NCI-H1048 (cell line): ENCODE measurements at regions not wholly inside any gene's neighbourhood (a gene's known extent, or its start where the extent isn't known, plus 50 kb on each side); places are given as distances from the start of the nearest gene placed in this dataset.

ENCODE experiments used
- DNase-seq: peaks from one replicate; lab custom pipeline; 2025; lab: John Stamatoyannopoulos, UW

GRCh38 chr9:13596383-13596970 lies 317.0 kb upstream of the MPDZ start:
- DNase-seq, result no peak

DNA sequence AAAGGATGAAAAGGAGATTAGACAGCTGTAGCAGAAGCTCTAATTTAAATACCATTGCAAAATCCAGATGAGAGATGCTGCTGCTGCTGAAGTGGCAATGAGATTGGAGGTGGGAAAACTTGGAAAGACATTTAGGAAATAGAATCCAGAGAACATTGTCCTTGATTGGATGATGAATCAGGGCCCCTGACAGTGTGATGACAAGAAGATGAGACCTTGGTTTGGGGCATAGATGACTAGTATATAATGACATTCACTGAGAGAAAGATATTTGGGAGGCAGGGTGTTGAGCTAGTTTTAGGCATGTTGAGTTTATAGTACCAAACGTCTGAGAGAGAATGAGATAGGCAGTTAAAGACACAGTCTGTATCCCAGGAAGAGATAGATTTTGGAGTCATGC lies 311.5 kb upstream of the MPDZ start:
- DNase-seq, result no peak

DNA sequence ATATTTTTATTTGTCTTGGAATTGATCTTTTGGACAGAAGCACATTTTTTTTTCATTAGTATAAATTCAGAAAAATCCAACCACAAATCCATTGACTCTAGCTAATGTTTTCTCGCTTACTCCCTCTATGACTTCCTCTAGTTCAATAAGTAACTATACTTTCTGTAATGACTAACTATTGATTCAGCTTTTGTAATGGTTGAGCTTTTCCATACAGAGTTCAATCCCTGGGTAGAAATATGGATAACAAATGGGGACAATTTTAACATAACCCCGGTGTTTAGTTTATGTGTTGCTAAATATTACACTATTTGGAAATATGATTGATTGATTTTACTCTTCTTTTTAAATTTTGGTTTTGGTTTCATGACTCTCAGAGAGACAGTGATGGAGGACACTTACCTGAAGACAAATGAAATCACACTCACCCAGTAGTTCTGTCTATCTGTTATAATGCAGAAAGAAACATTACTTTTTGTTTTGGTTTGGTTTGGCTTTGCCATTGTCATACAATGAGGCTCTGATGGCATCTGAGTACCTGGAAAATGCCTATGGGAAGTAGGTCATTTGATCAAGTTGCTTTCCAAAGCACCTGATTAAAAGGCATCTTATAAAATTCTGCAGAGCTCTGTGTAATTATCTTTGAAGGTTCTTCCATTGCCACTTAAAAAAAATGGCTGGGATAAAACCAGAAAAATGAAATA lies 309.7 kb upstream of the MPDZ start:
- no peak for DNase-seq

DNA sequence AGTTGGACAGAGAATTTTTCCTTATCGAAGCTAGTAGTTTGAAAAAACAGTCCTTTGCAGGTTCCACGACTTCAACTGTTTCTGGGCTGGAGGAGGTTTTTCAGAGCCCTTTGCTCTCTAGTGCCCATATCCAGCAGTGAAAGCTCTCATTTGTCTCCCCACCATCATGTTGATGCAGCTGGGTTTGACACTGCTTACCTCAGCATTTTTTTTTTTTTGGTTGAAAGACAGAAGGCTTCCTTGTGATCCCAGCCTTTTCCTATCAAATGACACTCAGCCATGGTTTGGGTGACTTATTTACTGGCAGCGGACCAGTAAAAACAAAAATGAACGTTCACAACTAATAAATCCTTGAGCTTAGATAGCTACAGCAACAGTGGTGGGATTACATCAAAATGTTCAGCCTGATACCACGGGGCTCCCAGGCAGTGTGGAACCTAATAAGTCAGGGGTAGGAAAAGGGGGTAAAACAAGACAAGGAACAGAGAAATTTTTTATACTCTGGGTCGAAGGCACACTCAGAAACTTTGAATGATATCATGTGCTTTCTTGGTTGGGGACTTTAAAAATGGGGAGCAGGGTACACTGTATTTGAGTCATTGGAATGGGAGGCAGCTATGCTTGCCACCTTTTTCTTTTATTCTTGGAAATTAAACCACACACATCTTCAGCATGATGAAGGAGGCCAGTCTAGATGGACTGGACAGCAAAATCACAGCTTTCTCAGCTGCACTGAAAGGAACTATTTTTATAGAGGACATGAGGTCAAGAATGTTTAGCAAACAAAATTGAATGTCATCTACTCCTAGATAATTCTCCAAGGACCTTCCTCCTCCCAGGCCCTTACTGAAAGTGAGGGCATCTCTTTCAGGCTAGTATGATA lies 308.9 kb upstream of the MPDZ start:
- no peak for DNase-seq

DNA sequence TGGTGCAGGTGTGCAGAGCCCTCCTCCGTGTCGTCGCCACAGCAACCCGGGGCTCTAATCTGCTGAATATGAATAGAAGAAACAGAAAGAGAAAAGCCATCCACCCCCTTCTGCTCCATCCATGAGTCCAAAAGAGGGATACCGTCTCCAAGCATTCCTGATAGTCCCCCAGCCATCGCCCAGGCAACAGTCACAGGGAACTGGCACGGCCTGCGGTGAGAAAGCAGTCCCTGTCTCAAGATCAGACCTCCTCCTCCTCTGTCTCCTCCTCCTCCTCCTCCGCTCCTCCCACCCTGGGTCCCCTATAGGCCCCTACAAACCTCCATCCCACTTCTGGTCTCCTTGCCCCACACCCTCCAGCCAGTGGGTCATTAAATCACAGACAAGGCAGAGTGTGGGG lies 308.1 kb upstream of the MPDZ start:
- no peak for DNase-seq

GRCh38 chr9:13586587-13587374 lies 307.3 kb upstream of the MPDZ start:
- no peak for DNase-seq

GRCh38 chr9:13580760-13581159 lies 301.3 kb upstream of the MPDZ start:
- no peak for DNase-seq

DNA sequence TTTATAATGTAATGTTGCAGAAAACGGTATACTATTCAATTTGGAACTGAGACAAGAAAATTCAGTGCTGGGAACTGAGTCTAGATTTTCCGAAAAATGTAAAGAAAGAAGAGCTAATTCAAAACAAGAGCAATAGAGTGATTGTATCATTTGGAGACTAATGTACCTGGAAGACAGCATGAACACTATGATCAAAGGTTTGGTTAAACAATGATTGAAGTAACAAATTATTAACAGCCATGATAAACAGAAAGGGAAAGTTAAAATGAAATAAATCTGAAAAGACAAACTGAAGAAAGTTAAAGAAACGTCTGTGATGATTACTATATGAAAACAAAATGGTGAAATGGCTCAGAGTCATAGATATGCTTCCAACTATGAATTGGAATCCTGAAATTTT lies 300.6 kb upstream of the MPDZ start:
- no peak for DNase-seq

DNA sequence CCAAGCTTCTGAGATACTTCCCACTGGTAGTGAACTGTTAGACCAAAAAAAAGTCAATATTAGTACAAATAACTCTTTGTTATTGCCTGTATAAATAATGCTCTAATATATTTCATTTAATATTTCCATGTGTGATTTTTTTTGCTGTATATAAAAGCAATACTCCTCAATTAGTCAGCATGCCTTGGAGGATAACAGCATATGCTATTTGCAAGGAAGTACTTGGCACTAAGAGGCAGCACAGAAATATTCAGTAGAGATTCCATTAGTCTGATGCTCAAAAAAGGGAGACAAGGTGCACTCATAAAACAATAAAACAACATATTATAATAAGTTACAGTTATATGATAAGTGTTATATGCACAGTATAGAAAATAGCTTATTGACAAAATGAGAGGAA lies 296.6 kb upstream of the MPDZ start:
- no peak for DNase-seq

GRCh38 chr9:13575558-13575957 lies 296.1 kb upstream of the MPDZ start:
- DNase-seq, result no peak

DNA sequence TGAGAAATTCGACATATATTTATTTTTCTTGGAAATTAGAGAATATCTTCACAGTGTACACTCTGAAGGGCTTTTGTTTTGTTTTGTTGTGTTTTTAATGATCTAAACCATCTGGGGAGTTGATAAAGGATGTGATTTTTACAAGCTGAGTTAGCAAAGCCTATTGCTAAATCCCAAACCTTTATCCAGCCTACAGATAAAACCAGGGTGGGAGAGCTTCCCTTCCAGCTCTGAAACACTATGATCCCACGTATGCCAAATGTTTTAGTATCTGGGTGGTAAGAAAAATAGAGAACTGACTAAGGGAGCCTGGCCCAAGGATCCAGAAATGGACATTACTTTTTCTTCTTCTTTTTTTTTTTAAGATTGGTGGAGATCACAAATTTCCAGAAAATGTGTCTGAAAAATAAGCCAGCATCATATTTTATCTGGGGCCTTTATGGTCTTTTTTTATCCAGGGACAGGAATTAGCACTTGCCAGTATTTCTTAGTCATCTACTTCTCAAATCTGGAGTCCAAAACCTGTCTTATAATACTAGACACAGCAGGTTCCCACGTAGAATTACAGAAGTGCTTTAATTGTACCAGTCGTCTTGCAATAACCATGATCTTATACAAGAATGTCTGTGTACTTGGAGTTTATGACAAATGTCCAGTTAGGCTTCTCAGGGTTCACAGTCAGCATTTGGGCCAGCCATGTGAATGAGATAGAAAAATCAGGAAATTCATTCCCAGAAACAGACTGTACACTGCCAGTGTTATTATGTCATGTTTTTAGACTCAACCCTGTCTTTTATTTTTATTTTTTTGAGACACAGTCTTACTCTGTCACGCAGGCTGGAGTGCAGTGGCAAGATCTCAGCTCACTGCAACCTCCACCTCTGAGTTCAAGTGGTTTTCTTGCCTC lies 290.8 kb upstream of the MPDZ start:
- no peak for DNase-seq

- no peak for DNase-seq
Measured at GRCh38 chr9:13569602-13570067, 290.1 kb upstream of the MPDZ start.

GRCh38 chr9:13568841-13569601 lies 289.5 kb upstream of the MPDZ start:
- DNase-seq, result no peak

GRCh38 chr9:13568405-13568804 lies 288.9 kb upstream of the MPDZ start:
- DNase-seq, result no peak

DNA sequence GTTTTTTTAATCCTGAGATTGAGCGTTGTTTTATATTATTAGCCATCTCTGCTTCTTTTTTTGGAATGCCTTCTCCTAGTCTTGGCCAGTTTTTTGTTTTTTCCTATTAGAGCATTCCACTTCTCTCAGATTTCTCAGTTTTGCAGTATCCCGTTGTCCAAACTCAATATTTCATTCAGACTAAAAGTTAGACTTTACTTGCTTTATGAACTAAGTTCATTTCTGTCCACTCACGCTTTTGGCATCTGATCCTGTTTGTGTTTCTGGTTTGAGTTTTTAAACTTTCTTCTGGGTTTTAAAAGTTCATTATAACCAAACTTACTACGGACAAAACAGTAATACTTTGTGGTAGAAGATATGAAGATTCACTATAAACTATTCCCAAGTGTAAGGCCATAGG lies 288.3 kb upstream of the MPDZ start:
- DNase-seq, result no peak

DNA sequence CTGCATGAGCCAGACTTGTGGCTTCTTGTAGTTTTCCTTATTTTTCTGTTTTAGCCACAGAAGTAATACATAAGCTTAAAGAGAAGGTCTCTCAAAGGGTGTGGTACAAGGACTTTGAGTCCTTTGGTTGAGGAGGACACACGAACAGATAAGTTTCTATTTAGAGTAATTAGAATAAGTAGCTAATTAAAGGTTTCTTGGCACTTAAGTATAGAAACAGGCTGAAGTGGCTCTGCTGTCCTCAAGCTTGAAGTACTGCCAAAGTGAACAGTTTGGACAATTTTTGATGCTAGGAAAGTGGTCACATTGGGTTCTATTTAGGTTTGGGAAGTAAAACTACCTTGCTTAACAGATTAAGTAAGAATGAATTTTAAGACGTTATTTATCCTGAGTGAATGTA lies 278.3 kb upstream of the MPDZ start:
- DNase-seq, result no peak

DNA sequence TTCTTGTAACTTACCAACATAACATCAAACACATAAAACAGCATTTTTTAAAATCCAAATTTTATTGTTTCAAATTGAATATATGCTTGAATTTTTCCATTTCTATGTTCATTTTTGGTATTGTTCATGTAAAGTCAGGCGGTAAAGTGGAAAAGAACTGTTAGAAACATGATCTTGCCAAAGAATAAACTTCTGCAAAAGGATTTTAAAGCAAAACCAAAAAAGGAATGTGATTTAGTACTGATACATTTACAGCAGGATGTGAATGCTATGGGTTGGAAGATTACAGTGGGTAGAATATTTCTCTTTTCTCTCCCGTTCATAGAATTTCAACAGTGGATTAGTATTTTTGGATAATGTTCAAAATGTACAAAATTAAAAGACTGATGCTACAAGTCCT lies 277.2 kb upstream of the MPDZ start:
- DNase-seq, result no peak

GRCh38 chr9:13555989-13556500 lies 276.6 kb upstream of the MPDZ start:
- no peak for DNase-seq

DNA sequence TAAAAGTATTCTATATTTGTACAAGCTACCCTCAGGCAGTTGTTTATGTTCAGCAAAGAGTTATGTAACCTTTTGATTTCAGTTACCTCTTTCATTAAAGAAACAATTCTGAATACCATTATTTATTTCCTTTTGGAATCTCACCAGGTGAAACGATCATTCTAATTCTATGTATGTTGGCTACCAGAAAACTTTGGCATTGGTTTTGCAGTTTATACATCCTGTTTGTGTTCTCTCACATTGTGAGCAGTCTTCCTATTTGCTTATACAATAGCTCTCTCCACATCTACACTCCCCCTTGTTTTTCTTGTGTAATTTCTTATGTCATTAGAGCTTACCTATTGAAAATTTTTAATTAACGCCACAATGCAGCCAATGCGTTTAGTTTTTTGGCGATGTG lies 276.0 kb upstream of the MPDZ start:
- DNase-seq, result no peak

DNA sequence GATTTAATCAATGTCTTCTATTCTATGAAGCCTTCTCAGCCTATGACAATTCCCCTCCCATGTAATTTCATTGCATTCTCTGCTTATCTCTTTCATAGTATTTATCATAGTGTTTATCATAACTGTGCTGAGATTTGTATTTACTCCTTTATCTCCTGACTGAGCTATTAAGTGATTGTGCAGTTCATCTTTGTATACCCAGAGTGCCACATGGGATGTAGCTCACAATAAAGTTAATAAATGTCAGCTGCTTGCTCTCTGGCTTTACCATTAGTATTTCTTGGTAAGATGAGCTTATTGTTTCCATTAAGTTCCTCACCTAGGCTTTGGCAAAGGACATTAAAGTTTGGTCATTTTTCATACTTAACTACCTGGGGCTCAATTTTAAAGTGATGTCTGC lies 275.1 kb upstream of the MPDZ start:
- DNase-seq, result no peak
